ENCODE measurements at regions not wholly inside any gene's neighbourhood (a gene's known extent, or its start where the extent isn't known, plus 50 kb on each side); places are given as distances from the start of the nearest gene placed in this dataset.
A peak's percentile ranks its signal among the peaks of the same experiment; 100 is the strongest.

- peak; percentile 47 for DNase-seq
- in situ Hi-C loops (cut with MboI; ENCODE audit: low pct_unique_long_range_greater_than_20kb, low sequenced_read_pairs) = no loop called here
Observed at GRCh38 chr13:25037057-25037813, 58.7 kb upstream of the PABPC3 start.

- no peak for DNase-seq
- in situ Hi-C loops (cut with MboI; ENCODE audit: low pct_unique_long_range_greater_than_20kb, low sequenced_read_pairs) = no loop called here
Observed at GRCh38 chr13:25042151-25042865, 53.6 kb upstream of the PABPC3 start.

GRCh38 chr13:25044071-25044470, 51.9 kb upstream of the PABPC3 start:
- DNase-seq = no peak
- in situ Hi-C loops (cut with MboI; ENCODE audit: low pct_unique_long_range_greater_than_20kb, low sequenced_read_pairs) = no loop called here
